ENCODE measurements at regions not wholly inside any gene's neighbourhood (a gene's known extent, or its start where the extent isn't known, plus 50 kb on each side); places are given as distances from the start of the nearest gene placed in this dataset.

DNA sequence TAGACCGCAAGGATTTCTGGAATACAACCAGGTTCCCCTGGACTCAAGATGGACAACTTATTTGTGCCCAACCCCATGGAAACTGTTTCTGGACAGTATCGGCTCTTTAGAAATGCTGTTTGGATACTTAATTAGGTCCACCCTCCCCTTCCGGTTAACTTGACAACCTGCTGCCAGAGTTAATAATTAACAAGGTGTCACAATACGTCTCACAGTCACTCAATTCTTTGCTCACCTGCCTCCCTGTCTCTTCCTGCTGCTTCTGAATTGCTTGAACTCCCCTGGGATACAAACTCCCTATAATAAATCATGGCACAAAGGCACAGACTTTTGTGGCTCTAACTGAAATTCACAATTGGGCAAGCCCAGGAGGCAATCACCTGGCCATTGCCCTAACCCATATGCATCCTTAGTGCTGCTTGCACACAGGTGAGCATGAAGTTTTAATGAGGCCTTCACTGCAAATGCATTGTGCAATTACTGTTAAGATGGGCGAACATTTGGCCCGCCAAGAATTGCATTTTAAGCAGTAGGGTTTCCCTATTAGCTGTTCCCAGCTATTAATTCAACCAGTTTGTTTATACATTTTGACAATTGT, 504.4 kb upstream of the NOX3 start:
- TF ChIP-seq EZH2 (IDR thresholded peaks at IDR 0.05; ENCODE audit: borderline replicate concordance, low read length): no peak
- TF ChIP-seq, protein P1, sequence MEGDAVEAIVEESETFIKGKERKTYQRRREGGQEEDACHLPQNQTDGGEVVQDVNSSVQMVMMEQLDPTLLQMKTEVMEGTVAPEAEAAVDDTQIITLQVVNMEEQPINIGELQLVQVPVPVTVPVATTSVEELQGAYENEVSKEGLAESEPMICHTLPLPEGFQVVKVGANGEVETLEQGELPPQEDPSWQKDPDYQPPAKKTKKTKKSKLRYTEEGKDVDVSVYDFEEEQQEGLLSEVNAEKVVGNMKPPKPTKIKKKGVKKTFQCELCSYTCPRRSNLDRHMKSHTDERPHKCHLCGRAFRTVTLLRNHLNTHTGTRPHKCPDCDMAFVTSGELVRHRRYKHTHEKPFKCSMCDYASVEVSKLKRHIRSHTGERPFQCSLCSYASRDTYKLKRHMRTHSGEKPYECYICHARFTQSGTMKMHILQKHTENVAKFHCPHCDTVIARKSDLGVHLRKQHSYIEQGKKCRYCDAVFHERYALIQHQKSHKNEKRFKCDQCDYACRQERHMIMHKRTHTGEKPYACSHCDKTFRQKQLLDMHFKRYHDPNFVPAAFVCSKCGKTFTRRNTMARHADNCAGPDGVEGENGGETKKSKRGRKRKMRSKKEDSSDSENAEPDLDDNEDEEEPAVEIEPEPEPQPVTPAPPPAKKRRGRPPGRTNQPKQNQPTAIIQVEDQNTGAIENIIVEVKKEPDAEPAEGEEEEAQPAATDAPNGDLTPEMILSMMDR (conservative IDR thresholded peaks at IDR 0.05 in 1 of 2, IDR thresholded peaks at IDR 0.05 in 1 of 2; ENCODE audit: extremely low read depth in 1 of 2, insufficient read depth in 1 of 2, low read depth in 1 of 2, low read length in 2 of 2): no peak

Data from mammary epithelial cell (primary cell).